GM21390 (cell line): ENCODE measurements at regions not wholly inside any gene's neighbourhood (a gene's known extent, or its start where the extent isn't known, plus 50 kb on each side); places are given as distances from the start of the nearest gene placed in this dataset.

Experiments used
- ATAC-seq: cut with Tn5 transposase; IDR thresholded peaks from one replicate; pipeline ENCODE4 v1.9.1; 2021; ENCODE audit not compliant: unreplicated experiment

DNA sequence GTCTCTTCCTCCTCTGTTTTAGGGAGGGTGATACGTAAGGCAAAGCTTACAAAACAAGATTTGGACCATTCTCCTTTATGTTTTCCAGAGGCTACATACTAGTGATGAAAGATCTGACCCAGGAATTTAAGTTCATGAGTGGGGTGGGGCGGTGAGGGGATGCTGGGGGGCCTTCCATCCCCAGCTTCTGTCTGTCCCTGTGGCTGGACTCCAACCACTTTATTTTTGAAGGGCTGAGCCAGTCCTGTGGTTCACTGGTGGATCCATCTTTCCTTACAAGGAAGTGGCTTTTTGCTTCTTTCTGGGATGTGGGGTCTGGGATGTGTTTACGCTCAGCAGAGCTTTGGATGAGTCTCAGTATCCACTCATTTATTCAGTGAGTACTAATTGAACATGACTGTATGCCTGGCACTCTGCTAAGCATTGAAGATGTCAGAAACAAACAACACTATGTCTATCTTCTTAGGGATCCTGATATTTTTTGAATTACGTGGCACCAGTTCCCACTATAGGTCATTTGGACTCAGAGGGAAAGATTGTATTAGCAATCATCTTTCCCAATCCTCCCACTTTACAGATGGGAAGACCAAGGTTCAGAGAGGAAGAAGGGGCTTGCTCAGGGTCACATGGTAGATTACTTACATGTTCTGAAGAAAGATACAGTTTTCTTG is 291.8 kb upstream of the TBX3 start:
- no peak for ATAC-seq

DNA sequence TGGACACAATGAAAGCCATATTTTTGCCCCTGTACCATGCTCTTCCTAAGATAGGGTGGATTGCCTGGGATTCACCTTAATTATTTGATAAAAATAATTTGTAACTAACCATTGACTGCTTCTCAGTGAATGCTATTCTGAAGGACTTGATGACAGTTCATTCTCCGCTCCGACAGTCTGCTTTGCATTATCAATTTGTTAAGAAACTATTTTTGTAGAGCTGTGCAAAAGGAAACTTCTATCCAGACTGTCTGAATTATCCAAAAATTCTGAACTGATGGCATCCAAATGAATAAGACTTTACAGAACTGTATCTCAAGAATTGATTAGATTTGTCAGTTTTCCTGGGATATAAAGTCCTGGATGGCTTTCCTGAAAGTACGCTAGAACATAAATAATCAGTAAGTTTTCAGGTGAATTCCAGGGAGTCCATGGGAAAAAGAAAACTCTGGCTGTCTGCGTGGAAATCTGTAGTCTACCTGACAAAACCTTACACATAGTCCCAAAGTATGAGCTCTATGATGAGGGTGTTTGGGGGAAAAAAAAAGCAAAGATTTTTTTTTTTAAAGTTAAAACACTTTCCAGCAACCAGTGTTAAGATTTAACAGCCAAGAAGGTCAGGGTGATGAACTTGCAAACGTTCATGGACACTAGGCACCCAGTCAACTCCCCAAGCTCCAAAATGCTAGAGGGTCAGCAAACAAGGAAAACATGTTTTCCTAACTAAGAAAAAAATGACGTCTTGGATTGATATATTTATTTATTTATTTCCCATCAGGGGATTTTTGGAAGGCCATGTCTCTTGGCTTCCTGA is 291.1 kb upstream of the TBX3 start:
- no peak for ATAC-seq

DNA sequence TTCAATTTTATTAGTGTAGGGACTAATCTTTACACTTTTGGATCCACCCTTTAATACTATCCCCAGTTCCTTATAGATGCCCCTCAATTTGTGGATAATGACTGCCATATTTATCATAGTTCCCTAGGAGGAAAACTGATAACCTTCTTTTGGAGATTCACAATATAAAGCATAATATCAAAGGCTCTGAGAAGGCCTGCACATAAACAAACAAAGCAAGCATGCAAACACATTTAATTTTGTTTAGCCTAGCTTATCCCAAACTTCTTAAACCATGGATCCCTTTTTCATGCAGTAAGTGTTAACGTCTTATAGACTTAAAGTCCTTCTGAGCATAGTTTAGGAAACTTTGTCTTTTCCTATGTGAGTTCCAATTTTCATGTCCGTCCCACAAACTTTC is 290.4 kb upstream of the TBX3 start:
- no peak for ATAC-seq

DNA sequence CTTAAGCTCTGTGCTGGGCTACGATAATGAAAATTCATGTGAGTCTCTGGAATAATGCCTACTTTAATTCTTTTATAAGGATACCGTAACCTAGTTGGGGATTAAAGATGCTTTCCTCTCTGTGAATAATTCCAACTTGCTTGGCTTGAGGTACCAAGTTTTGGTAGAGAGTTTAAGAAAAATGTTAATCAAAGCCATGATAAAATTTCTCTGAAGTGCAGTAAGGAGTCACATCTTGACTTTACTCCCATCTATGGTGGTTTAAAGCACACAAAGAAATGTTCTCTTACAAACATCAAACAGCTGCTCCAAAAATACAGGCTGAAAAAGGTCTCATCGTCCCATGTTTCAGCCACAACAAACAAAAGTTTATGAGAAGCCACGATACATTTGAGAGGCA is 284.8 kb upstream of the TBX3 start:
- ATAC-seq, result no peak

DNA sequence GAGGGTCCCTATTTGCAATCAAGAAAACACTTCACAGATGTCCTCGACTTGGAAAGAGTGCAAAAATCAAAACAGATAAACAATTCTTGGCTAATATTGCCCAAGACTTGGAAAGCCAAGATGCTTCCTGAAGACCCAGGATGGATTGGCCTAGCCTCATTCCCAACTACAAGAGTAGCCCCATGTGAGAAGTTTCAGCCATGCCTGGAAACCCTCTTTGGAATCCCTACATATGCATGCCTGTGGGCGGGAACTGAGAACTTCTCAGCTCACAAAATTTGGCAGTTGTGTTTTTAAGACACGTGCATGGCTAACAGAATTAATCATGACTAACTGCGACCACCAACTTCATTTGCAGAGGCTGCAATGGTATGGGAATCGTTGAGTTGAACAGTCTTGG is 283.2 kb upstream of the TBX3 start:
- ATAC-seq, result no peak

DNA sequence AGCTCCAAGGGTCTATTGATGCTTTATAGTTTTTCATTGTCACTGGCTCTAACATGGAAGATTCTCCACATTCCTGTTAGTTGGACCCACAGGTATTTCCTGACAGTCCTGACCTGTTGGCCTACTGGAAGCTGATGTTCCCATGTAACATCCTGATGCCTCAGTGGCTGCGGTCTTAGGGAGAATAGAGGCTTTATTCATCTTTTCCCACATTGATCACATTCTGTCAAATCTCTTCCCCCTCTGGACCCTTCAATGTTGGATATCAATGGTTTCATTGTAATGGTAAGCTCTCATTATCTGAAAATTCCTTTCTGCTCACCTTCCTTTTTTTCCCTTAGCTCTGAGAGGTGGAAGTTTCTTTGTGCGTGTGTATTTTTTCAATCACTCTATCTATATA is 280.9 kb upstream of the TBX3 start:
- ATAC-seq, result no peak

DNA sequence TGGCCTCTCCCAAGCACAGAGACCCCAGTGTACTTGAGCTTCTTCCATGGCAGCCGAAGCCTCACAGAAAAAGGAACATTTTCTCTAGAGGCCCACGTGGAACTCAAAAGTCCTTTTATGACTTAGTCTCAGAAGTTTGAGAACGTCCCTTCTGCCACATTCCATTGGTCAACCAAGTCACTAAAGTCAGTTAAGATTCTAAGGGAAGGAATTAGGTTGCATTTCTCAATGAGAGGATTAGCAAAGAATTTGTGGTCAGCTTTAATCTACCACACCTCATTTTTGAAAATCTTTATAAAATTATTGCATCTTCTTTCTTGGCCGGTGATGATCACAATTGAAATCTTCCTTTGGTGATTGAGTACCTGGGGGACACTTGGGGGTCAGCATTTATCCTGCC is 279.9 kb upstream of the TBX3 start:
- no peak for ATAC-seq

DNA sequence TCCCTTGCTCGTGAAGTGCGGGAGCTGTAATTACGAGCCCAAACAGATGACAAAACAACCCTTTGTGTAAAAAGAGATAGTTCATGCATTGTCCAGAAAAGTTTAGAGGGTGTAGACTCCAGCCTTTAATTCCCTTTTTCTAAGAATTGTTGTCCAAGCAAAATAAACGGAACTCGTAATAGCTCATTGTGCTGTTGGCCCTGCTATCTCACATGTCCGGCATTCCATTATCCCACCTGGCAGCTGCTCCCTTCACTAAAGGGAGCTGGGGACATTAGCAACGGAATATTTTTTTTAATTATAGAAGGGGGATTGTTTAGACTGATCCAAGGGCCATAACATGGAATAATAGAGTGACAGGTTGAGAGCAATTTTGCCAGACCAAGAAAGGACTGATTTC is 277.5 kb upstream of the TBX3 start:
- ATAC-seq, result no peak

DNA sequence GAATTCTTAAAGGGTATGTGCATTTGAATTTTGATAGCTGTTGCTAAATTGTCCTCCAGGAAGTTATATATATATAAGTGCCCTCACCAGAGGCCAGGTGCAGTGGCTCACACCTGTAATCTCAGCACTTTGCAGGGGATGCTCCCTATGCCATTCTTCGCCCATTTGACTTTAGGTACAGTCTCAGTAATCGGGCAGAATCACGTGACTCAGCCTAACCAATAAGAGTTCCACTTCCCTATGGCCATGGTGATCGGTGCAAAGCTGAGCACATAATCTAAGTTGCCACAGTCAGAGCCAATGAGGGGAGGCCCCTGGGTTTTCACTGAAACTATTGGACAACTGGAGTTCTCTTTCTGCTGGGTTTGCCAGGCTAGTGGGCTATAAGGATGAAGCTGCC is 274.6 kb upstream of the TBX3 start:
- ATAC-seq, result no peak

DNA sequence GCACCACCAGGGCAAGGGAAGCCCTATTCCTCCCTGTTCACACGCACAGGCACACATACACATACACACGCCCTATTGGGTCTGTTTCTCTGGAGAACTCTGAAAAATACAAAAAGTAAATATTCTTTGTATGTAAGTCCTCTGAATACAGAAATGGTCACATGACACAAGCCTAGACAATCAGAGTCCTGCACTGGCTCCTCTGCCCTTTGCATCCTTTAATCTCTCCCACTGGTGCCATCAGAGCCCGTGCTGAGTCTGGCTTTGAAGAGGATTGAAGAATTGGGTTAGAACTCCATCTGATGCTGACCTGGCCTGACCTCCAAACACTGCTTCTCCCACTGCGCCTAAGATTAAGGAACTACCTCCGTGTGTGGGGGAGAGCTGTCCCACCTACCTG is 273.2 kb upstream of the TBX3 start:
- ATAC-seq, result no peak

DNA sequence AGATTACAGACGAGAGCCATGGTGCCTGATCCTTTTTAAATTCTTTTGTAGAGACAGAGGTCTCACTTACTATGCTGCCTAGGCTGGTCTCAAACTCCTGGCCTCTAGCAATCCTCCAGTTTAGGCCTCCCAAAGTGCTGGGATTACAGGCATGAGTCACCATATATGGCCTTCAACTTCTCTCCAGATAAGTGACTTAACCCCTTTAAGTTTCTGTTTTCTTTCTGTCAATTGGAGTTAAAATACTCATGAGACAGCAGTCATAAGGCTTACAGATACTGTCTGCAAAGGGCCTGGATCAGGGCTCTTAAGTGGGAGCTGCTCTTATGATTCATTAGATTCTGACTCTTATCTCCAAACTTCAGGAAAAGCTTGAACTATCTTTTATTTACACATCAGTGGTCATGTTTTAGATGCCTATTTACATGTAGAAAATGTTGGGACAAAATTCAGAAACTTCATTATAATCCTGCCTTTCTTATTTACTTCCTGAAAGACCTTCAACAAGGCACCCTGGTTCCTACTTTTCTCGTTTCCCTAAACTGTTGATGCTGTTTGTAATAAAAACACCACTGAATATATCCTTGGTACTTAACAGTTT is 271.5 kb upstream of the TBX3 start:
- no peak for ATAC-seq

DNA sequence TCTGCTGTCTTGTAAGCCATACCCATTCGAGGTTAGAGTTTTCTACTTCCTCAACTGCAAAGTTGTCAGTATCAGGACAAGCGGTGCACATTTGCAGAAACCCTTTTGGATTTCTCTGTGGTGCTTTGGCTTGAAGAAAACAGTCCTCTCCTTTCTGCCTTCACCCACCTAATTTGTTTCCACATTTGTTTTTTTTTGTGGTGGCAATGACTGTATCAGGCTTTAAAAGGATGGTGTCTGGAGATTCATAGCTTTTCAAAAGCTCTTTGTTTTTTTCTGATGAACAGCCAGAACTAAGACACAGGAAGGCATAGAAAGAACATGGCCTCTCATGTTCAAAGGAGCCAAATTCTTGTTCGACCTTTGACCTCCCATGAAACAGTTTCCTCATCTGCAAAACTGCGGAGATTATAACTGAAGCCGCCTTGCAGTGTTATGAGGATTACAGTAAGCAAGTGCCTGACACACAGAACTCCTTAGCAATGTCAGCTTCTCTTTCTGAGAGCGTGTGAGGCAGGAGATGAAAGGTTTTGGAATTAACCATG is 270.6 kb upstream of the TBX3 start:
- no peak for ATAC-seq

DNA sequence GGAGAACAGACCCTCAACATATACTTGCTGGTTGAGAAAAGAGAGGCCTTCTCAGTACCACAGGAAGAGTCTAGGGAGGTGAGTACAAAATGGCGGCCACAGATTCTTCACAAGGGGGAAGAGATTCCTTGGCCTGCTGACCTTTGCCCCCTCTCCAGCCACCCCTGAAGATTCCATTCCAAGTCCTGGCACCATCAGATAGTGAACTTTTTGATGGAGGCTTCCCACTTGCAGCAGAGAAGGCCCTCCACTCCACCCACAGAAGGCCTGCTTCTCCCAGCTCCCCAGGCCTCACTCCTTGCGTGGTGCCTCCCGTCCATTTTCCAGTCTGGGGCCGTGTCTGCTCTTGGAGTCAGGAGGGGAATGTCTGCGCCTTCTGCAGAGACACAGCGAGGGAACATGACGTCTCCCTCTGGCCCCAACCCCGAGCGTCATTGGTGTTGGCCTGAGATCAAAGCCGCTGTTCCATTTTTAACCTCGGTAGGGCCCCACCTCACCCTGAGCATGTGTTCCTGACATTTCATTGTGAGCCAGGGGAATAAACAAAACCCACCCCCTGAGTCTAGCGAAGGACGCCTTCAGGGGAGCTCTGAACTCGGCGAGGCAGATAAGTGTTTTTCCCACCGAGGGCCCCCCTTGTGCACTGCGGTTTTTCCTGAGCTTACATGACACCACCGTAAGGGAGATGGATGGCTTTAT is 268.7 kb upstream of the TBX3 start:
- no peak for ATAC-seq

DNA sequence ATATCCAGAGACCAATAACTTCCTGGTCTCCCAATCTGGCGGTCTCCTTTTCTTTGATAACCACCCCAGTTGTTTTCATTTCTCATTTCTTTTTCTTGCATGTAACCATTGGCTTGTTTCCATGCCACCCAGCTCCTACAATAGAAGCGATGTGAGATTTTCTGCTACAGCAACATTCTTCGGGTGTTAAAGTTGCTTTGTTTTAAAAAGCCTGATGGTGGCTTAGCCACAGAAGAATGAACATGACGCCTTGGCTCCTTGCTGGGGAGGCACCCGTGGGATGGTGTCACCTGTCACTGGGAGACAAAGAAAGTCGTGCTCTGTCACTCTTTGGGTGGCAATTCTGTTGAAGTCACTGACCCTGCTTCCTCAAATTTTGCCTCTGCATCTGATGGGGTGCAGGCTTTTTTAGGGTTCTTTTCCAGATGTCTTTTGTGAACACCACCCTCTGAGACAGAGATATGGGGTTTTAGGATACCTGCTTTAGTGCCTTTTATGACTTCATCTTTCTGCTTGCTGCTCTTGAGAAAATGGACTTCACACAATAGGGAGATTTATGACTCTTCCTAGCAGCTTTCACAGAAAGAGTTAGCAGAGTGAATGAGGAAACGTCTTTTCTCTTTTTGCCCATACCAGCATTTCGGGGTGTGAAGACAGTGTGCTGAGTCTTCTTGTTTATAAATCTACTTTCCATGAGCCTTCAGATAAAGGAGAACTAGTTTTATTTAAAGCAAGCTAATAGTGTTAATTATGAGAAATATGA is 265.3 kb upstream of the TBX3 start:
- no peak for ATAC-seq

DNA sequence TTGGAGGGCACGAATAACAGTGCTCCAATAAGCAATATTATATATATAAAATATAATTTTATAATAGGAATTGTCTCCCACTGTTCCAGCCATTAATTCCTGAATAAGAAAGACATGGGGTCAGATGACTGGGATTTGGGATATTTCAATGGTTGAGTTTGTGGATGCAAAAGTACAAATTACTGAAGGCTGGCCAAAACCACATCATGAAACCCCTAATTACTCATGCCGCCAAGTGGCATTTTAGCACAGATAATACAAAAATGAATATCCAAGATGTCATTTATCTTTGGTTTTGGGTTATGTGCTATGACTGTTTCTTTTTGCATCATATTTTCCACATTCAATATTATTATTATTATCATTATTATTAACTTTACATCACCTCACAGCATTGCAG is 261.4 kb upstream of the TBX3 start:
- ATAC-seq, result no peak

DNA sequence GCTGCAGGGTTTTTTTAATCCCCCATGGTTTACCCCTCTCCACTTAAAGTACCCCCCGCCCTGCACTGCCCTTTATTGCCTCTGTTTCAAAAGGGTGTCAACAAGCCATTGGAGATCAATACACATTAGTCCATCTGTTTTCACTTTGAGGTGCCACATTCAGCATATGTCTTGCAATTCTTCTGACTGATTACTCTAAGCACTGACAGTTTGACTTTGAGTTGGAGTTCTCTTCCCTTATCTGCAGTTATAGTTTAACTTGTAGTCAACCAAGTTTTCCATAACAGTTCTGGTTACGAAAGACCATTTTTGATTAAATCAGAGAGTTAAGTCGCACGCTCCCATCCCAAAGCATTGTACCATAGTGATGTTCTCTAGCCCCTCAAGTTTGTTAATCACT is 260.8 kb upstream of the TBX3 start:
- ATAC-seq, result no peak

DNA sequence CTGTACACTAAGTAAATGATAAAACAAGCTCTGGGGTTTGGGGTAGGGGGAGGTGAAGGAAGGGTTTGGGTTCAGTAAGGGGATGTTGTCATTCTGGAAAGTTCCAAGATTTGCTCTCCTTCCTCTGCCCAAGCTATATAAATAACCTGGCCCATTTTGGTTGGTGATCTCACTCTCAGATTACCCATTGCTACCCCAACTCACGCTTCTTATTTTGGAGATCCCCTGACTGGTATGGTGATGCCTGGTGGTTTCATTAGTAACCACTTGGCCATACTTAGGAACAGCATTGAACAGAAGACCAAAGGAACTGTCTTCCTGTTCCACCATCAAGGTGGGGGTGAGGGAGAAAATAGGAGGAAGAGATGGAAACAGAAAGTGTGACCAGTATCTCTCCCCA is 259.6 kb upstream of the TBX3 start:
- ATAC-seq, result no peak

DNA sequence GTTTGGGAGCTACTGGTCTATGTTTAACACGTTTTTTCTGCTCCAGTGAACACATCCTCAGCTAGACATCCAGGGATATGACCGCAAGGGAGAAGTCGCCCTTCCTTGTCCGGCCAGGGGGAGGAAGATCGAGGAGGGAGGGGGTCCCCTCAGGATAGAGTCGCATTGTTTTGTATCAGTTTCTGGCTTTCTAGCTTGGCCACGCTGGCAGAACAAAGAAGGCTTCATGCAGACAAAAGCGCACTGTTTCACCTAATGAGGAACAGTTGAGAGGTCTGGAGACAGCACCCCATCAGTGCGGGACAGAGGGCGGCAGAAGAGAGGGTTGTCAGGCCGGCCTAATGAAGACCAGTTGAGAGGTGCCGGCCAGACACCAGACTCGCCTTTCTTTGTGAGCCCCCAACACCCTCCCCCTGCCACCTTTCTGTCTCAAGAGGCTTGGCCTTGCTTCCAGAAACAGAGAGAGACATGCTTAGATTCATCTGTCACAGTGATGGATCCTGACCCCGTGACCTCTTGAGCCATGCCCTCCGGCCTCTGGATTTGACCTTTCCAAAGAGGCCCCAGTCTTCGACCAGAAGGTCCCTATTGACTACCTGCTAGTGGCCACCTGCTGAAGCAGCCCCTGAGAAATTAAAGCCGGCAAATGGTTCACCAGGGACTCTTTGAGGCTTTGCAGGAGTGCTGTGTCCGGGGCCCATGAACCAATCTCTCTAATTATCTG is 254.7 kb upstream of the TBX3 start:
- ATAC-seq, result no peak

DNA sequence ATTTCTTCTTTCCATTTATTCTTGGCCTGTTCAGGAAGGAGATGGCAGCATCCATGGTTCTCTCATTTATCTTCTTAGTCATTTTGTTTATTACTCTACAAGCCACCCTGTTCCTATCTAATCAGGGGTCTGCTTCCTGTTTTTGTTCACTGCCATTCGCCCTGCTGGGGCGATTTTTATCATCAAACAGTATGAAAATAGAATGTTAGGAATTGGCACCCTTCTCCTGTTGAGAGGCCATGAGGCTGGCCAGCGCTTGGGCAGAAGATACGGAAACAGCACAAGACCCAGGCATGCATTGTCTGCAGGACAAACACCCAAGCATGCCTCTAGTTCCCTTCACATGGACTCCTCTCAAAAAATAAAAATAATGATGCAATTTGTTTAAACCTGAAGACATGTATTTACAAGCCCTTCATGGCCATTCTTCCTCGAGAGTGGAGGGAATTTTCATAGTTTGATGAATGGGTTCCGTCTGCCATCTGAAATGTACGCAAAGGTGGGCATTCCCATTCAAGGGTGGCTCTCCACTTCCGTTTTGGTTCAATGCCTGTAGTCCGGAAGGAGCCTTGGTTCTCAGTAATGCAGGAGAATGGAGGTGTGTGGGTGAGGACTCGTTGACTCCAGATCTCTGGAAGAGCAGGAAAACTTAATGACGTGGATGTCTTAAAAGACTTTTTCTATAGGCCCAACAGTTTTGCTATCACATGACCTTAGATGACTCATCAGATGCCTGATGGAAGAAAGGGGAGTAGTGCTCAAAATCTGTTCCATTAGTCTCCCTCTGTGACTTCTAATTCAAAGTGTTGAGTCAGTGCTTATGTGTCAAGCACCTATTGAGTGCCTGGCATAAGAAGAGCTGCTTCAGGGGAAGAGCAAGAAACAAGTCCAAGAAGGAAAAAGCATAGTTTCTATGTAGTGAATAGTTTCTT is 252.4 kb upstream of the TBX3 start:
- no peak for ATAC-seq
